ENCODE measurements at regions not wholly inside any gene's neighbourhood (a gene's known extent, or its start where the extent isn't known, plus 50 kb on each side); places are given as distances from the start of the nearest gene placed in this dataset.

DNA sequence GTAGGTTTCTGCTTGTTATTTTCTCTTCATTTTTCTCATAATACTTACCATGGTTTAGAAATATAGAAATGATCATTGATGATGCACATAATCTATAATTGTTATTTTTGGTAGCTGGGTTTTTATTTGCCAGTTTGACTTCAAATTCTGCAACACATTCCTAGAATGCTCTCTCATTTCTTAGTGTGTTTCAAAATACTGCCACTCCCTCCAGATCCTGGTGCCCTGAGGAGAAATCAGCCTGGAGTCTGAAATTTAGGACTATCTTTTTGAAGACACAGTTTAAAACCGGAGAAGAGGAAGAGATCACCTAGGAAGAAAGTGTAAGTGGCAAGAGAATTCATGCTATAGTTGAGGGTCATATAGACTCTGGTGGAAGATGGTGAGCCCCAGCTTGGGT lies 57.5 kb downstream of the TAF11L14 start (continued):
- TF ChIP-seq E2F5 (CRISPR knock-in tag; IDR thresholded peaks at IDR 0.05) = no peak
- no peak for TF ChIP-seq ZBTB1 (CRISPR knock-in tag; IDR thresholded peaks at IDR 0.05; ENCODE audit: borderline replicate concordance, low read depth)
- TF ChIP-seq, protein P1, sequence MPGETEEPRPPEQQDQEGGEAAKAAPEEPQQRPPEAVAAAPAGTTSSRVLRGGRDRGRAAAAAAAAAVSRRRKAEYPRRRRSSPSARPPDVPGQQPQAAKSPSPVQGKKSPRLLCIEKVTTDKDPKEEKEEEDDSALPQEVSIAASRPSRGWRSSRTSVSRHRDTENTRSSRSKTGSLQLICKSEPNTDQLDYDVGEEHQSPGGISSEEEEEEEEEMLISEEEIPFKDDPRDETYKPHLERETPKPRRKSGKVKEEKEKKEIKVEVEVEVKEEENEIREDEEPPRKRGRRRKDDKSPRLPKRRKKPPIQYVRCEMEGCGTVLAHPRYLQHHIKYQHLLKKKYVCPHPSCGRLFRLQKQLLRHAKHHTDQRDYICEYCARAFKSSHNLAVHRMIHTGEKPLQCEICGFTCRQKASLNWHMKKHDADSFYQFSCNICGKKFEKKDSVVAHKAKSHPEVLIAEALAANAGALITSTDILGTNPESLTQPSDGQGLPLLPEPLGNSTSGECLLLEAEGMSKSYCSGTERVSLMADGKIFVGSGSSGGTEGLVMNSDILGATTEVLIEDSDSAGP (CRISPR knock-in tag; IDR thresholded peaks at IDR 0.05) = no peak
- TF ChIP-seq REST (IDR thresholded peaks at IDR 0.05; ENCODE audit: borderline replicate concordance) = no peak
- TF ChIP-seq REST (CRISPR knock-in tag; IDR thresholded peaks at IDR 0.05; ENCODE audit: low read depth) = no peak
- TF ChIP-seq, protein P2, sequence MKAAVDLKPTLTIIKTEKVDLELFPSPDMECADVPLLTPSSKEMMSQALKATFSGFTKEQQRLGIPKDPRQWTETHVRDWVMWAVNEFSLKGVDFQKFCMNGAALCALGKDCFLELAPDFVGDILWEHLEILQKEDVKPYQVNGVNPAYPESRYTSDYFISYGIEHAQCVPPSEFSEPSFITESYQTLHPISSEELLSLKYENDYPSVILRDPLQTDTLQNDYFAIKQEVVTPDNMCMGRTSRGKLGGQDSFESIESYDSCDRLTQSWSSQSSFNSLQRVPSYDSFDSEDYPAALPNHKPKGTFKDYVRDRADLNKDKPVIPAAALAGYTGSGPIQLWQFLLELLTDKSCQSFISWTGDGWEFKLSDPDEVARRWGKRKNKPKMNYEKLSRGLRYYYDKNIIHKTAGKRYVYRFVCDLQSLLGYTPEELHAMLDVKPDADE (conservative IDR thresholded peaks at IDR 0.05; ENCODE audit: control insufficient read depth, low read depth, low read length) = no peak
- TF ChIP-seq POLR2AphosphoS2 (IDR thresholded peaks at IDR 0.05; ENCODE audit: low read length) = no peak
